Keratinocyte (primary cell): ENCODE measurements at regions not wholly inside any gene's neighbourhood (a gene's known extent, or its start where the extent isn't known, plus 50 kb on each side); places are given as distances from the start of the nearest gene placed in this dataset.

Experiments
- DNase-seq: peaks from one replicate; pipeline ENCODE4 v3.0.0-alpha.2; 2011; ENCODE audit warnings: low read depth, missing footprints, low spot score
- FAIRE-seq: peaks from 2 replicates; lab custom pipeline; 2011; peaks lifted over from hg19 to GRCh38; lab: Jason Lieb, UNC
- H2AFZ ChIP-seq: 2 replicates; pipeline ENCODE4 v1.6.0; 2012; ENCODE audit warnings: low read length, control low read depth, inconsistent platforms; ENCODE audit not compliant: control insufficient read depth
- H3K27ac ChIP-seq: 2 replicates; pipeline ENCODE4 v1.5.1; 2011; ENCODE audit warnings: low read length; ENCODE audit not compliant: control insufficient read depth, insufficient read depth
- H3K27me3 ChIP-seq: 3 replicates; pipeline ENCODE4 v1.6.0; 2011; ENCODE audit warnings: low read length; ENCODE audit not compliant: control insufficient read depth, insufficient read depth; ENCODE audit errors: extremely low read depth
- H3K36me3 ChIP-seq, 2 experiments: 2 replicates in 1 of 2; 3 replicates in 1 of 2; pipeline ENCODE4 v1.5.1; 2011; ENCODE audit warnings: low read length in 2 of 2, mild to moderate bottlenecking in 1 of 2; ENCODE audit not compliant: control insufficient read depth in 2 of 2, insufficient read depth in 2 of 2; ENCODE audit errors: extremely low read depth in 1 of 2
- H3K4me1 ChIP-seq: 3 replicates; pipeline ENCODE4 v1.5.1; 2011; ENCODE audit warnings: low read length; ENCODE audit not compliant: control insufficient read depth, insufficient read depth; ENCODE audit errors: extremely low read depth
- H3K4me2 ChIP-seq: 3 replicates; pipeline ENCODE4 v1.6.0; 2011; ENCODE audit warnings: low read depth, low read length; ENCODE audit not compliant: control insufficient read depth, insufficient read depth; ENCODE audit errors: extremely low read depth
- H3K4me3 ChIP-seq, 3 experiments: fragments of 200-600 bp in 1 of 3; sonication (generic) in 1 of 3; 2 replicates in 2 of 3; 3 replicates in 1 of 3; pipeline ENCODE4 v1.5.1; 2011 to 2016; ENCODE audit warnings: low read length in 3 of 3, mild to moderate bottlenecking in 3 of 3, control low read depth in 2 of 3, inconsistent platforms in 1 of 3, low read depth in 1 of 3, mixed read lengths in 1 of 3, mixed run types in 1 of 3, moderate library complexity in 1 of 3; ENCODE audit not compliant: control insufficient read depth in 2 of 3, insufficient read depth in 2 of 3; ENCODE audit errors: extremely low read depth in 1 of 3
- H3K79me2 ChIP-seq: 2 replicates; pipeline ENCODE4 v1.6.0; 2012; ENCODE audit warnings: low read length; ENCODE audit not compliant: control insufficient read depth, insufficient read depth
- H3K9ac ChIP-seq: 3 replicates; pipeline ENCODE4 v1.6.0; 2011; ENCODE audit warnings: low read length; ENCODE audit not compliant: control insufficient read depth, insufficient read depth; ENCODE audit errors: extremely low read depth
- H3K9me1 ChIP-seq: 3 replicates; pipeline ENCODE4 v1.6.0; 2011; ENCODE audit warnings: low read length; ENCODE audit not compliant: control insufficient read depth, insufficient read depth; ENCODE audit errors: extremely low read depth
- H3K9me3 ChIP-seq: 2 replicates; pipeline ENCODE4 v1.5.1; 2012; ENCODE audit warnings: low read depth, low read length; ENCODE audit not compliant: control insufficient read depth
- H4K20me1 ChIP-seq: 3 replicates; pipeline ENCODE4 v1.6.0; 2011; ENCODE audit warnings: low read length; ENCODE audit not compliant: control insufficient read depth, insufficient read depth; ENCODE audit errors: extremely low read depth
- CTCF ChIP-seq, 3 experiments: IDR thresholded peaks in 1 of 3; conservative IDR thresholded peaks in 1 of 3; optimal IDR thresholded peaks in 1 of 3; 2 replicates in 2 of 3; 3 replicates in 1 of 3; pipeline versions ENCODE3 to v1.5.1; 2011; ENCODE audit warnings: low read length in 3 of 3, mild to moderate bottlenecking in 3 of 3, moderate library complexity in 2 of 3, control low read depth in 1 of 3, inconsistent platforms in 1 of 3; ENCODE audit not compliant: insufficient read depth in 2 of 3; ENCODE audit errors: extremely low read depth in 1 of 3
- EZH2 ChIP-seq: IDR thresholded peaks from one replicate; pipeline ENCODE4 v1.6.1; 2012; ENCODE audit warnings: inconsistent platforms, mild to moderate bottlenecking, low read length, moderate library complexity
- dilution Hi-C: fragments of 300-500 bp; cut with MboI; formaldehyde crosslinking; loops from one replicate; pipeline ENCODE4 v1.7.0; 2020; ENCODE audit warnings: low sequenced_read_pairs; ENCODE audit not compliant: extremely low pct_ligation_motif_present

DNA sequence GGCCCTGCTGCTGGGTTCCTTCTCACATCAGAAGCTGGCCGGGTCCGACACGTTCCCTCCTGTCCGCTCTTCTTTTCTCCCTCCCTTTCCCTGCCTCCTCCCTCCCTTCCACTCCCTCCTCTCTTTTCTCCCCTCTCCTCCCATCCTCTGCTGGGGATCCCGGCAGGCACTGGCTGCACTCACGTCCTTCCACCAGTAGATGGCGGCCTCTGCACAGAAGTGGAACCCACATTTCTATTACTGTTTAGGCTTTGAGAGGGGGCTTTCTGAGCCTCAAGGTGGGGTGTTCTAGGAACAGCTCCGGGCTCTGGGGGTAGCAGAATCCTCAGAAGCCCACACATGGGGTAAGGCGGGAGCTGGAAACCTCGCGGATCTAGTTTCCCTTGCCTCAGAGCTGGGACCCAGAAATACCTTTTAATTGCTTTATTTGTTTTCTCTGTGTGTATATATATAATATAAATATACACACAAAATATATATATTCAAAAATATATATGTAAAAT lies 294.2 kb downstream of the ZNF536 start:
- FAIRE-seq (no peak), DNase-seq (no peak)
- Histone ChIP-seq H3K36me3 (no peaks in the 10 kb centered on the region), H3K27ac (no peak overlapping the region), H3K9me3 (no peaks in the 10 kb centered on the region), H3K4me3 (no peak overlapping the region), H3K4me1 (no peaks in the 10 kb centered on the region), H4K20me1 (peaks cover 4% of the 10 kb centered on the region), H3K9ac (no peak overlapping the region), H3K4me2 (no peak overlapping the region), H3K9me1 (no peaks in the 10 kb centered on the region), H3K27me3 (peaks cover 8% of the 10 kb centered on the region), H2AFZ (no peak overlapping the region), H3K79me2 (no peaks in the 10 kb centered on the region)
- dilution Hi-C loops, result no loop called here
- TF ChIP-seq CTCF (optimal IDR thresholded peaks at IDR 0.05 in 1 of 3, IDR thresholded peaks at IDR 0.05 in 1 of 3, conservative IDR thresholded peaks at IDR 0.05 in 1 of 3; ENCODE audit: extremely low read depth in 1 of 3, insufficient read depth in 2 of 3, low read length in 3 of 3), result peak; percentile 88 to 92 (median 89)
- TF ChIP-seq EZH2, result no peak

- H3K9ac ChIP-seq, result no peak overlapping the region
- peaks cover 8% of the 10 kb centered on the region for H3K27me3 ChIP-seq
- no peak overlapping the region for H2AFZ ChIP-seq
- no peak overlapping the region for H3K27ac ChIP-seq
- H3K4me2 ChIP-seq, result no peak overlapping the region
- no peaks in the 10 kb centered on the region for H3K9me1 ChIP-seq
- no peak for DNase-seq
- H3K4me3 ChIP-seq, result no peak overlapping the region
- H4K20me1 ChIP-seq, result peaks cover 4% of the 10 kb centered on the region
- no peak for TF ChIP-seq CTCF (optimal IDR thresholded peaks at IDR 0.05 in 1 of 3, IDR thresholded peaks at IDR 0.05 in 1 of 3, conservative IDR thresholded peaks at IDR 0.05 in 1 of 3; ENCODE audit: extremely low read depth in 1 of 3, insufficient read depth in 2 of 3, low read length in 3 of 3)
- no peak for TF ChIP-seq EZH2
- no peaks in the 10 kb centered on the region for H3K4me1 ChIP-seq
- dilution Hi-C loops, result no loop called here
- no peaks in the 10 kb centered on the region for H3K9me3 ChIP-seq
- no peaks in the 10 kb centered on the region for H3K36me3 ChIP-seq
- no peak for FAIRE-seq
- H3K79me2 ChIP-seq, result no peaks in the 10 kb centered on the region
Measured at GRCh38 chr19:30665449-30665848, 293.3 kb downstream of the ZNF536 start.
